NCI-H446 treated with DMSO at 0.1 percent for 48 hours (cell line): ENCODE measurements at regions not wholly inside any gene's neighbourhood (a gene's known extent, or its start where the extent isn't known, plus 50 kb on each side); places are given as distances from the start of the nearest gene placed in this dataset.
"Not testable (repeated sequence)": the region's sequence is repeated elsewhere in the genome, so short reads cannot be mapped to it uniquely, and the experiment has no call there.

Experiments used
- DNase-seq: peaks from one replicate; lab custom pipeline; 2025; lab: John Stamatoyannopoulos, UW

- no peak for DNase-seq
Observed at GRCh38 chr19:28318469-28319179, 894.3 kb downstream of the UQCRFS1 start.

GRCh38 chr19:28316464-28316863 is 896.5 kb downstream of the UQCRFS1 start:
- DNase-seq = no peak

GRCh38 chr19:28314756-28315155 is 898.2 kb downstream of the UQCRFS1 start:
- no peak for DNase-seq

- no peak for DNase-seq
Observed at GRCh38 chr19:28314287-28314686, 898.7 kb downstream of the UQCRFS1 start.

- no peak for DNase-seq
Observed at GRCh38 chr19:28313633-28314032, 899.3 kb downstream of the UQCRFS1 start.

- DNase-seq = no peak
Observed at GRCh38 chr19:28312269-28312668, 900.7 kb downstream of the UQCRFS1 start.

- not testable (repeated sequence) for DNase-seq
Observed at GRCh38 chr19:28310829-28311228, 902.1 kb downstream of the UQCRFS1 start.

- no peak for DNase-seq
Observed at GRCh38 chr19:28309070-28309469, 903.9 kb downstream of the UQCRFS1 start.

- DNase-seq = no peak
Observed at GRCh38 chr19:28307963-28308362, 905.0 kb downstream of the UQCRFS1 start.

- no peak for DNase-seq
Observed at GRCh38 chr19:28307487-28307886, 905.5 kb downstream of the UQCRFS1 start.

GRCh38 chr19:28305513-28305912 is 907.4 kb downstream of the UQCRFS1 start:
- DNase-seq = no peak

- DNase-seq = no peak
Observed at GRCh38 chr19:28303502-28303901, 909.4 kb downstream of the UQCRFS1 start.

GRCh38 chr19:28301961-28302360 is 911.0 kb downstream of the UQCRFS1 start:
- DNase-seq = no peak

GRCh38 chr19:28301463-28301862 is 911.5 kb downstream of the UQCRFS1 start:
- DNase-seq = no peak

- no peak for DNase-seq
Observed at GRCh38 chr19:28299649-28300048, 913.3 kb downstream of the UQCRFS1 start.

- no peak for DNase-seq
Observed at GRCh38 chr19:28297586-28298157, 915.3 kb downstream of the UQCRFS1 start.

GRCh38 chr19:28297036-28297435 is 915.9 kb downstream of the UQCRFS1 start:
- no peak for DNase-seq

GRCh38 chr19:28296506-28296905 is 916.4 kb downstream of the UQCRFS1 start:
- DNase-seq = no peak

GRCh38 chr19:28294975-28295374 is 918.0 kb downstream of the UQCRFS1 start:
- not testable (repeated sequence) for DNase-seq

GRCh38 chr19:28294395-28294794 is 918.6 kb downstream of the UQCRFS1 start:
- DNase-seq = no peak

- DNase-seq = no peak
Observed at GRCh38 chr19:28293685-28294084, 919.3 kb downstream of the UQCRFS1 start.

GRCh38 chr19:28292822-28293500 is 920.0 kb downstream of the UQCRFS1 start:
- DNase-seq = no peak

- DNase-seq = no peak
Observed at GRCh38 chr19:28291874-28292273, 921.1 kb downstream of the UQCRFS1 start.
